Gastrocnemius medialis (tissue), 4 donors: ENCODE measurements at regions not wholly inside any gene's neighbourhood (a gene's known extent, or its start where the extent isn't known, plus 50 kb on each side); places are given as distances from the start of the nearest gene placed in this dataset.

Experiments used
- ATAC-seq, 2 donors: fragments of 150-250 bp; one replicate each; pipeline ENCODE4 v1.9.1; 2016
- DNase-seq, 2 donors: peaks; one replicate each; pipeline ENCODE4 v3.0.0-alpha.2; 2019
- H3K27ac ChIP-seq, 4 donors: fragments of 200-600 bp; sonication (generic); 1 replicate in 1 of 4; 2 replicates in 3 of 4; pipeline ENCODE4 v1.5.1; 2016 to 2018; ENCODE audit warnings: mild to moderate bottlenecking in 2 of 4, moderate library complexity in 1 of 4
- H3K27me3 ChIP-seq, 3 donors: fragments of 200-600 bp; sonication (generic) in 2 of 3; 1 replicate in 1 of 3; 2 replicates in 2 of 3; pipeline versions ENCODE4 v1.5.1 to v1.6.0; 2016 to 2019; ENCODE audit warnings: mild to moderate bottlenecking in 1 of 3, moderate library complexity in 1 of 3
- H3K36me3 ChIP-seq, 2 donors: fragments of 200-600 bp; sonication (generic) in 1 of 2; one replicate each; pipeline ENCODE4 v1.5.1; 2017 to 2018
- H3K4me1 ChIP-seq, 2 donors: fragments of 200-600 bp; sonication (generic) in 1 of 2; one replicate each; pipeline ENCODE4 v1.5.1; 2016 to 2017; ENCODE audit warnings: mild to moderate bottlenecking in 2 of 2
- H3K4me3 ChIP-seq, 4 donors: fragments of 200-600 bp; sonication (generic) in 3 of 4; 1 replicate in 1 of 4; 2 replicates in 3 of 4; pipeline ENCODE4 v1.5.1; 2016 to 2019; ENCODE audit warnings: mild to moderate bottlenecking in 2 of 4
- H3K9me3 ChIP-seq, 3 donors: fragments of 200-600 bp; sonication (generic) in 2 of 3; 1 replicate in 1 of 3; 2 replicates in 2 of 3; pipeline ENCODE4 v1.5.1; 2016 to 2019
- CTCF ChIP-seq, 5 experiments: fragments of 450-650 bp in 3 of 5; fragments of 200-600 bp in 2 of 5; sonication (generic) in 2 of 5; IDR thresholded peaks in 4 of 5; conservative IDR thresholded peaks in 1 of 5; 1 replicate in 4 of 5; 2 replicates in 1 of 5; pipeline ENCODE4 v1.5.1; 2016 to 2019; ENCODE audit warnings: antibody characterized with exemption in 5 of 5, mild to moderate bottlenecking in 3 of 5, moderate library complexity in 3 of 5
- POLR2A ChIP-seq, 2 donors: fragments of 450-650 bp; IDR thresholded peaks; one replicate each; pipeline ENCODE4 v1.6.1; 2017; ENCODE audit warnings: antibody characterized with exemption in 2 of 2, mild to moderate bottlenecking in 2 of 2, moderate library complexity in 2 of 2
- in situ Hi-C, 4 donors: fragments of 200-750 bp; cut with MboI; loops; one replicate each; pipeline versions ENCODE4 v1.15.0 to v1.8.0; 2017; ENCODE audit warnings: low sequenced_read_pairs in 4 of 4
- intact Hi-C: fragments of 100-400 bp; cut with DNase I; formaldehyde crosslinking; loops from one replicate; pipeline ENCODE4 v1.15.1; 2023; ENCODE audit warnings: low total_unique reads

DNA sequence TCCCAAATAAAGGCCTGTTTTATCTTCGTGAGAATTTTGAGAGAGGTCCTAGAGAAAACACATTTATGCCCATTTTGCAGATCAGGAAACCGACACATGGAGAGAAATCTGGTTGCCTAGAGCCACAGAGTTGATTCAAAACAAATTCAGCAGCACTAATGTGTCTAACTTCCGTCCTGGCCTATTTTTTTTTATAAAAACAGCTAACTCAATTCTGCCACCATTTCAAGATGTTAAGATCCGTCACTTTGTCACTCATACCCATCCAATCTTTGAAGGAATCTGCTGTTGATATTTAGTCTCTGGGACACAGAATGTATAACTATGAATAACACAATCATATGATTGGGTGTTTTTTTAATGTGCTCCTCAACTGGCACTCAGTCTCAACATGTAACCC, 611.1 kb upstream of the ARID1B start:
- Histone ChIP-seq H3K27me3 (no peaks in the 10 kb centered on the region), H3K36me3 (no peaks in the 10 kb centered on the region), H3K9me3 (no peaks in the 10 kb centered on the region), H3K4me1 (no peaks in the 10 kb centered on the region), H3K4me3 (no peak overlapping the region), H3K27ac (peak overlapping the region; percentile 30 to 76 (median 68))
- in situ Hi-C loops (no loop called here), intact Hi-C loops (loop anchor here (10.0 kb wide), 1 partner anchor 839 kb away; no protein-coding TSS in a partner anchor)
- DNase-seq (no peak), ATAC-seq (no peak)
- no peak for TF ChIP-seq CTCF (IDR thresholded peaks at IDR 0.05 in 4 of 5, conservative IDR thresholded peaks at IDR 0.05 in 1 of 5)
- TF ChIP-seq POLR2A (IDR thresholded peaks at IDR 0.05), result no peak

DNA sequence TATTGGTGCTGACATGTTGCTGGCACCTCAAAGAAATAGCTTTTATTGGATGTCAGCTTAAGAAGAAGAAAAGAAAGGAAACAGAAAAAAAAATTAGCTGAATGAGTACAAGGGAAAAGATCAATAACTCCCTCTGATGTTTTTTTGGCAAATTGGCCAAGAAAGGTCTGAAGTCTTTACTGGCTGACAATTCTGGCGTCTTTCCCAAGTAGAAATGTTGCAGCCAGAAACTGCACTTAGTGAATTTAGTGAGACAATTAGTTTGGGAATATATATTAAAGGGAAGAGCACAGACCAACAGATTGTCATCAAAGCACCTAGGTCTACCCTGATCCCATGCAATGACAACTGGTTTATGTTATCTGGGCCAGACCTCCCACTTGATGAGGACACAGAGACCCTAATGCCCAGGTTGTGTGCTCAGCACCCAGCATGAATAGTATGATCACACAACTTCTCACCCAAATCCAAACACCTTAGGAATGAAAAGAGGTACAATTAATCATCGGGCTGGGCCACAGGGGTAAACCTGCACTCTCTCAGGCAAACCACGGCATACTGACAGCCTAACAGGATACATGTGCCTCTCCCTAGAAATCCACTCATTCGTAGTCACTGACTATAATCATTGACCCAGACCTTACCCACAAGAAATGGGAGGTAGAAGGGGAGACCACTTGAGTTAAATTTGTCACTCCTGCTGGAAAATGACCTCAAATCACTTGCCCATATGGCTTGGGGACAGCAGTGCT, 612.3 kb upstream of the ARID1B start:
- Histone ChIP-seq H3K27me3 (no peaks in the 10 kb centered on the region), H3K4me3 (no peak overlapping the region), H3K9me3 (no peaks in the 10 kb centered on the region), H3K36me3 (no peaks in the 10 kb centered on the region), H3K27ac (peak overlapping the region; percentile 11 to 76 (median 49)), H3K4me1 (no peaks in the 10 kb centered on the region)
- ATAC-seq, result no peak
- TF ChIP-seq CTCF (IDR thresholded peaks at IDR 0.05 in 4 of 5, conservative IDR thresholded peaks at IDR 0.05 in 1 of 5) (no peak), POLR2A (IDR thresholded peaks at IDR 0.05) (no peak)
- DNase-seq, result no peak
- in situ Hi-C loops (no loop called here), intact Hi-C loops (loop anchor here (10.0 kb wide), 1 partner anchor 840 kb away; no protein-coding TSS in a partner anchor)

- TF ChIP-seq POLR2A (IDR thresholded peaks at IDR 0.05) (no peak), CTCF (IDR thresholded peaks at IDR 0.05 in 4 of 5, conservative IDR thresholded peaks at IDR 0.05 in 1 of 5) (no peak)
- Histone ChIP-seq H3K27me3 (no peaks in the 10 kb centered on the region), H3K36me3 (no peaks in the 10 kb centered on the region), H3K9me3 (no peaks in the 10 kb centered on the region), H3K4me3 (no peak overlapping the region), H3K4me1 (no peaks in the 10 kb centered on the region), H3K27ac (peak overlapping the region in 1 of 4 donors; percentile 76)
- peak in 1 of 2 donors; percentile 22 for ATAC-seq
- intact Hi-C loops, result loop anchor here (10.0 kb wide), 1 partner anchor 841 kb away; no protein-coding TSS in a partner anchor
- in situ Hi-C loops, result no loop called here
- no peak for DNase-seq
Measured at GRCh38 chr6:156163311-156163710, 613.9 kb upstream of the ARID1B start.

DNA sequence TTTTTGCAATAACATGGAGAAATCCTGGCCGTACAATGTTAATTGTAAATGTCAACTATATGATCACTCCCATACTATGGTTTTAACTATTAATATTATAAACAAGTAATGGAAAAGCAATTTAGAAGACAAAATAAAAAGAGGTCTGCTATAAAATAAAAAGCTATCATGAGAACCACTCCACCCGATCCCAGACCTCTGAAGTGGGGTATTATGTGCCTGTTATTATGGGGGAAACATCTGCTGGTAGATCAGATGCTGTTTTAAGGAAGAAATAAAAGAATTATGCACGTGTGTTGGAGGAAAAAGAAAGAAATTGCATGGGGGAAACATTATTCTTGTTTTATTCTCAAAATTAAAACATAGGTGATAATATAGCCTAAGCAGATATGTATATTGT, 615.7 kb upstream of the ARID1B start:
- Histone ChIP-seq H3K4me1 (no peaks in the 10 kb centered on the region), H3K27me3 (no peaks in the 10 kb centered on the region), H3K4me3 (no peak overlapping the region), H3K27ac (no peak overlapping the region), H3K9me3 (no peaks in the 10 kb centered on the region), H3K36me3 (no peaks in the 10 kb centered on the region)
- intact Hi-C loops, result loop anchor here (10.0 kb wide), 1 partner anchor 843 kb away; no protein-coding TSS in a partner anchor
- no peak for TF ChIP-seq POLR2A (IDR thresholded peaks at IDR 0.05)
- no peak for TF ChIP-seq CTCF (IDR thresholded peaks at IDR 0.05 in 4 of 5, conservative IDR thresholded peaks at IDR 0.05 in 1 of 5)
- DNase-seq (no peak), ATAC-seq (no peak)
- in situ Hi-C loops, result no loop called here
